GM19043 (cell line): ENCODE measurements at regions not wholly inside any gene's neighbourhood (a gene's known extent, or its start where the extent isn't known, plus 50 kb on each side); places are given as distances from the start of the nearest gene placed in this dataset.
A peak's percentile ranks its signal among the peaks of the same experiment; 100 is the strongest.
"Not testable (repeated sequence)": the region's sequence is repeated elsewhere in the genome, so short reads cannot be mapped to it uniquely, and the experiment has no call there.

ENCODE experiments used
- ATAC-seq: cut with Tn5 transposase; IDR thresholded peaks from one replicate; pipeline ENCODE4 v1.9.1; 2021; ENCODE audit warnings: low read depth; ENCODE audit not compliant: unreplicated experiment

GRCh38 chrX:42832764-42833549 is 55.0 kb upstream of the PPP1R2C start:
- ATAC-seq: no peak

GRCh38 chrX:42833550-42833940 is 55.6 kb upstream of the PPP1R2C start:
- ATAC-seq: not testable (repeated sequence)

DNA sequence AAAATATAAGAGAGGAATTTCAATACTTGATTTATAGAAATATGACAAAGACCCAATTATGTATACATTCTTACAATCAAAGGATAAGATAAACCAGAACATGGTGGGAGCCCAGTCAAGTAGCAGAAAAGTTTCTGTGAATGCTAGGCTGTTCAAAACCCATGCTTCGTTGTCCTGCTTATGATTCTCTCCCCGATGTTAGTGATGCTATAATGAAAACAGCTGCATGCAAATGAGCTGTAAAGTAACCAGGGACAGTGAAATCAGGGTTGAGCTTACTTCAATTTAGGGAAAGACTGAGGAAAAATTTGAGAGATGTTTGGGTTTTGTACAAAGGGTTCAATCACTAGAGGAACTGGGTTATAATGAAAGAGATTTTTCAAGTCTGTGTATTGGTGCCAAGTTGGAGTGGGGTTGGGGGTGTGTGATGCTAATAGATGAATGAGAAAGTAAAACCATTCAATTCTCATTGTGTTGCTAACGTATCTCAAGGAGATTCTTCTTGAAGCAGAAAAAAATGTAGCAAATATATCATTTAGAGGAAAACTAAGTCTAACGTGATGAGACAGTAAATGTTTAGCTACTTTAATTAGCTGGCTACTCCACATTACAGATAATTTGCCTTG is 59.3 kb upstream of the PPP1R2C start:
- no peak for ATAC-seq

DNA sequence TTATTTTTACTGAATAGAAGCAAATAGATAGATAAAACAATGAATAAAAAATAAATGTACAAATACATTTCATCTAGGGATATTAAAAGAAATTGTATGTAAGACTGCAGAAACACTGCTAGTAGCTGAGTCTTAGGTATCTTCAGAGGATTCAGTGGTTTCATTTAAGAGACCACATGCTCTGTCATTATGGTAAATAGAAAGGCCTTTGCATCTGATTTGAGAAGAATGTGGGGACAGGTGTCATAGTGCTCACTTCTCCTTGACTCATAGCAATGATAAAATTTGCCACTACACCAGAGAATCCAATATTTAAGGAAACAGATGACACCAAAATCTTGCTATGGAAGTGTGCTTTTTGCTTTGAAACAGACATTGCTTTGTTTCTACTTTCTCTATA is 59.8 kb upstream of the PPP1R2C start:
- no peak for ATAC-seq

DNA sequence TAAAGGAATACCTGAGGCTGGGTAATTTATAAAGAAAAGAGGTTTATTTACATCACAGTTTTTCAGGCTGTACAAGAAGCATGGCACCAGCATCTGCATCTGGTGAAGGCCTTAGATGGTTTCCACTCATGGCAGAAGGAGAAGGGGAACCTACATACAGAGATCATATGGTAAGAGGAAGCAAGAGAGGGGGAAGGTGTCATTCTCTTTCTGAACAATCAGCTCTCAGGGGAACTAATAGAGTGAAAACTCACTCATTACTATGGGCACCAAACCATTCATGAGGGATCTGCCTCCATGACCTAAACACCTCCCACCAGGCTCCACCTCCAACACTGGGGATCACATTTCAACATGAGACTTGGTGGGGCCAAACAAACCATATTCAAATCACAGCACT is 61.7 kb upstream of the PPP1R2C start:
- no peak for ATAC-seq

DNA sequence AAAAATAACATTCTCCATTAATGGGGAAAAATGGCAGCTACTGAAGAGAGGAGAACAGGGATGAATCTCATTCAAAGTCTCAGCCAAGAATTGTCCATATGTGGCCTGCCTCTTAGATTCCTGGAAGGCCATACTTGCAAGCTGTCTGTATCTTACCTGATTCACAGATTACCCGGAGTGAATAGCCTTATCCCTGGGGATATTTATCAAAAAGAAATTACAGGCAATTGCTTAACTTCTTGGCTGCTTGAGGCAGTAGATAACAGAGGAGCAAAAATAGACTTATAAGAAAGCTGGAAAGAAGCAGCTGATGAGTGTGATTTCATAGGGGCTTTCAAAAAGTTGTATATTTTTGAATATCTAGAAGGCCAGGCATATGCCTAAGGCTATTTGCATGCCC is 68.8 kb upstream of the PPP1R2C start:
- ATAC-seq: no peak

GRCh38 chrX:42855259-42855658 is 77.3 kb upstream of the PPP1R2C start:
- no peak for ATAC-seq

DNA sequence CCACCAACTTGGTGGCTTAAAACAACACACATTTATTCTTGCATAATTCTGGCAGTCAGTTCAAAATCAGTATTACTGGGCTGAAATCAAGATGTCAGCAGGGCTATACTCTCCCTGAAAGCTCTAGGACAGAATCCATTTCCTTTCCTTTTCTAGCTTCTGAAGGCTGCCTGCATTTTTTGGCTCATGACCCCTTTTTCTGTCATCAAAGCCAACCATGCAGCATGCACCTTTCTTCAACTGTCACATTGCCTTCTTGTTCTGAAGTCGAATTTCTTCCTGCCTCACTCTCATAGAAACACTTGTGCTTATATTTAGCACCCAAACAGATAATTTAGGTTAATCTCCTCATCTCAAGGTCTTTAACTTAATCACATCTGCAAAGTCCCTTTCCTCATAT is 79.8 kb upstream of the PPP1R2C start:
- ATAC-seq: no peak

GRCh38 chrX:42869011-42869410 is 91.0 kb upstream of the PPP1R2C start:
- ATAC-seq: no peak

GRCh38 chrX:42869659-42870476 is 91.9 kb upstream of the PPP1R2C start:
- peak; percentile 91 for ATAC-seq

DNA sequence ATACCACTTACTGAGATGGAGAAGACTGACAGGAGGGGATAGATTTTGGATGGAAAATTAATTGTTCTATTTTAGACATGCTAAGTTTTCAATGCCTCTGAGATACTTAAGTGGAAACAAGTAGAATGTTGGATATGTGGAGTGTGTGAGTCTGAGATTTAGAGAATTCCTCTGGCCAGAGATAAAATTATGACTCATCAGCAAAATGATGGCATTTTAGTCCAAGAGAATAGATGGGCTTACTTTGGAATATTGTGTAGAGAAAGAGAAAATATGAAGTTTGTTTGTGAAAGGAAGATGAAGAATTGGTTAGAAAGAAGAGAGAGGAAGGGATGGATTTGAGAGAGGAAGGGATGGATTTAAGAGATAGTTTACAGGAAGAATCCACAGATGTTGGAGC is 108.6 kb upstream of the PPP1R2C start:
- no peak for ATAC-seq

- no peak for ATAC-seq
These were observed 123.0 kb upstream of the PPP1R2C start for GRCh38 chrX:42900947-42901346.

DNA sequence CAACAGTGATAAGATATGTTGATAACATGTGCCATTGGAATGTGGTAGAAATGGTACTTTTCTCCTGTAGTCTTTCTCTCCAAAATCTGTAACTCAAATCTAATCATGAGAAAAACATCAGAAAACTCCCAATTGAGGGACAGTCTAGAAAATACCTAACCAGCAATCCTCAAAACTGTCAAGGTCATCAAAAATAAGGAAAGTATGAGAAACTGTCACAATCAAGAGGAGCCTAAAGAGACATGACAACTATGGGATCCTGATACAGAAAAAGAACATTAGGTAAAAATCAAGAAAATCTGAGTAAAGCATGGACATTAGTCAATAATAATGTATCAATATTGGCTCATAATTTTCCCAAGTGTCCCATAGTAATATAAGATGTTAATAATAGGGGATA is 124.5 kb upstream of the PPP1R2C start:
- no peak for ATAC-seq

- no peak for ATAC-seq
These were observed 142.8 kb upstream of the PPP1R2C start for GRCh38 chrX:42920752-42921151.

- no peak for ATAC-seq
These were observed 152.1 kb upstream of the PPP1R2C start for GRCh38 chrX:42930071-42930470.

DNA sequence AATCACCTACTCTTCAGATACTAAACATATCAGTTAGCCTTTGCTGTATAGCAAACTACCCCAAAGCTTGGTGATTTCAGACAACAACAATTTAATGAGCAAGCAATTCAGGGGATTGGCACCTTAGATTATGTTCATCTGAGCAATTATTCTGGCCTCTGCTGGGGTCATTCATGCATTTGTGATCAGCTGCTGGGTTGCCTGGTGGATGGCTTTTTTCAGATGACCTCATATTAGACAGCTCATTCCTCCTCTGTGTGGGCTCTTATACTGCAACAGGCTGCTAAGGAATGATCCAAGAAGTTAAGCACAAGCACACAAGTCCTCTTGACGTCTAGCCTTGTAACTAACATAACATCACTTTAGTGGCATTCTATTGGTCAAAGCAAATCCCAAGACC is 153.0 kb upstream of the PPP1R2C start:
- ATAC-seq: no peak

DNA sequence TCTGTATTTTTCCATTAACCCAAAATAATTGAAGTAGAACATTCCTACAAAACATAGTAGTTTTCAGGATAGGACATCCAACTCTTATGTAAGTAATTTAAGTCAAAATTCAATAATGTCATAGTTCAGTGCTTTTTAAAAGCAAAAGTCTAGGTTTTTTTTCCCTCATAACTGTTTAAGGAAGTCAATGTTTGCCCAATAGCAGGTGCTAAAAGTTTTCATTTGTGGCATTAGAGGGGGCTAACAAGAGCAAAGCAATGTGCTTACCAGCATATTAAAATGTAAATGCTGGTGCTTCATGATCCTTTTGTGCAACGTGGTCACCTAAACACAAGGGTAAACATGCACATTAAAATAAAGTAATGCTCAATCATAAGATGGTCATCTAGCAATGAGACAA is 155.2 kb upstream of the PPP1R2C start:
- ATAC-seq: no peak

- ATAC-seq: peak; percentile 90
These were observed 156.2 kb upstream of the PPP1R2C start for GRCh38 chrX:42934020-42934726.

DNA sequence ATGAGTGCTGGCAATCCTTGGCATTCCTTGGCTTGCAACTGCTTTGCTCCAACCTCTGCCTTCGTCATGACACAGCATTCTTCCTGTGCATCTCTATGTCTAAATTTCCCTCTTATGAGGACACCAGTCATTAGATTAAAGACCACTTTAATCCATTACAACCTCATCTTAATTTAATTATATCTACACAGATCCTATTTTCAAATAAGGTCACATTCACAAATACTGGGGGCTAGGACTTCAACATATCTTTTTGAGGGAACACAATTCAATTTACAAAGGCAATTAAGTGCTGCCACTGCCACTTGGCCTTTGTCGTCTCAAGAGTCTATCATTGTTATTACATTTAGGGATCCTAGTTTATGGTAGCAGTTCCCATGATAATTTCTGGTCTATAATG is 163.7 kb upstream of the PPP1R2C start:
- ATAC-seq: no peak

GRCh38 chrX:42943051-42943974 is 165.3 kb upstream of the PPP1R2C start:
- peak; percentile 79 for ATAC-seq
